H1 (cell line): ENCODE measurements at regions not wholly inside any gene's neighbourhood (a gene's known extent, or its start where the extent isn't known, plus 50 kb on each side); places are given as distances from the start of the nearest gene placed in this dataset.

Experiments used
- CTCF ChIA-PET: fragments of 300-600 bp; sonication (Branson Sonifier 250); formaldehyde crosslinking; loops from one replicate; lab custom pipeline; 2021; ENCODE audit not compliant: partially characterized antibody; lab: Charles Lee
- POLR2A ChIA-PET: fragments of 300-600 bp; sonication (Branson Sonifier 250); formaldehyde crosslinking; loops from one replicate; lab custom pipeline; 2021; ENCODE audit warnings: inconsistent platforms; ENCODE audit not compliant: partially characterized antibody; lab: Charles Lee
- DNase-seq, 2 experiments: peaks; one replicate each; pipeline versions ENCODE4 v3.0.0 to v3.0.0-alpha.2; 2010 to 2022; ENCODE audit warnings: low spot score in 2 of 2, low read depth in 1 of 2, mixed read lengths in 1 of 2
- FAIRE-seq: peaks from 2 replicates; lab custom pipeline; 2011; peaks lifted over from hg19 to GRCh38; lab: Jason Lieb, UNC
- H2AFZ ChIP-seq: 2 replicates; pipeline ENCODE4 v1.8.1; 2012; ENCODE audit warnings: low read length, inconsistent platforms
- H2AK5ac ChIP-seq: 2 replicates; pipeline ENCODE4 v1.6.1; 2013; ENCODE audit warnings: low read depth, low read length
- H2BK120ac ChIP-seq: replicated peaks from 2 replicates; pipeline ENCODE3; 2013; ENCODE audit warnings: low read depth, low read length, inconsistent platforms
- H2BK12ac ChIP-seq: 2 replicates; pipeline ENCODE4 v1.6.1; 2013; ENCODE audit warnings: low read depth, low read length
- H2BK15ac ChIP-seq: 2 replicates; pipeline ENCODE4 v1.6.1; 2013; ENCODE audit warnings: low read length
- H2BK20ac ChIP-seq: 2 replicates; pipeline ENCODE4 v1.6.1; 2013; ENCODE audit warnings: low read length
- H2BK5ac ChIP-seq: 2 replicates; pipeline ENCODE4 v1.6.1; 2013; ENCODE audit warnings: low read depth, low read length
- H3K14ac ChIP-seq: 2 replicates; pipeline ENCODE4 v1.6.1; 2013; ENCODE audit warnings: inconsistent platforms; ENCODE audit not compliant: insufficient read length
- H3K18ac ChIP-seq: 2 replicates; pipeline ENCODE4 v1.6.1; 2013; ENCODE audit warnings: low read length; ENCODE audit errors: extremely low read depth
- H3K23ac ChIP-seq: 2 replicates; pipeline ENCODE4 v1.6.1; 2013; ENCODE audit warnings: inconsistent platforms; ENCODE audit not compliant: insufficient read length
- H3K23me2 ChIP-seq: 2 replicates; pipeline ENCODE4 v1.6.1; 2013; ENCODE audit warnings: low read depth, low read length
- H3K27ac ChIP-seq: 2 replicates; pipeline ENCODE4 v1.6.1; 2011; ENCODE audit warnings: low read depth, low read length, inconsistent platforms
- H3K27me3 ChIP-seq, 4 experiments: replicated peaks in 1 of 4; 1 replicate in 1 of 4; 2 replicates in 3 of 4; pipeline versions ENCODE4 v1.6.1 to v1.8.1; 2011 to 2013; ENCODE audit warnings: low read length in 3 of 4, mild to moderate bottlenecking in 3 of 4, inconsistent platforms in 2 of 4, mixed read lengths in 2 of 4, moderate library complexity in 1 of 4; ENCODE audit not compliant: control insufficient read depth in 3 of 4, insufficient read depth in 3 of 4; ENCODE audit errors: extremely low read depth in 1 of 4
- H3K36me3 ChIP-seq, 4 experiments: 2 replicates each; pipeline versions ENCODE4 v1.6.1 to v1.8.1; 2011 to 2013; ENCODE audit warnings: mild to moderate bottlenecking in 4 of 4, low read length in 3 of 4, moderate library complexity in 2 of 4, control low read depth in 1 of 4, inconsistent platforms in 1 of 4; ENCODE audit not compliant: insufficient read depth in 4 of 4, control insufficient read depth in 2 of 4
- H3K4ac ChIP-seq: replicated peaks from 2 replicates; pipeline ENCODE3; 2013; ENCODE audit warnings: low read length, low read depth, mixed read lengths, inconsistent platforms; ENCODE audit not compliant: insufficient read length
- H3K4me1 ChIP-seq, 4 experiments: replicated peaks in 1 of 4; 1 replicate in 1 of 4; 2 replicates in 3 of 4; pipeline versions ENCODE4 v1.6.1 to v1.8.1; 2011 to 2013; ENCODE audit warnings: low read length in 3 of 4, inconsistent platforms in 2 of 4, mixed read lengths in 1 of 4; ENCODE audit not compliant: insufficient read depth in 4 of 4, control insufficient read depth in 3 of 4
- H3K4me2 ChIP-seq, 2 experiments: 2 replicates each; pipeline versions ENCODE4 v1.6.1 to v1.8.1; 2011 to 2013; ENCODE audit warnings: low read depth in 2 of 2, low read length in 2 of 2, control low read depth in 1 of 2, inconsistent platforms in 1 of 2, mild to moderate bottlenecking in 1 of 2; ENCODE audit not compliant: insufficient read depth in 1 of 2
- H3K4me3 ChIP-seq, 4 experiments: fragments of 200-600, 300-600 bp in 1 of 4; sonication (generic), shearing (Covaris generic), sonication (Bioruptor Twin) in 1 of 4; 2 replicates each; pipeline versions ENCODE4 v1.5.1 to v1.8.1; 2011 to 2016; ENCODE audit warnings: low read length in 4 of 4, low read depth in 3 of 4, control low read depth in 2 of 4, inconsistent platforms in 2 of 4, mild to moderate bottlenecking in 2 of 4, mixed read lengths in 1 of 4, moderate library complexity in 1 of 4; ENCODE audit not compliant: insufficient read depth in 2 of 4; ENCODE audit errors: extremely low read depth in 1 of 4
- H3K56ac ChIP-seq: replicated peaks from 2 replicates; pipeline ENCODE3; 2013; ENCODE audit warnings: low read depth, mild to moderate bottlenecking, mixed read lengths, low read length, inconsistent platforms; ENCODE audit not compliant: insufficient read length
- H3K79me1 ChIP-seq: 2 replicates; pipeline ENCODE4 v1.6.1; 2013; ENCODE audit warnings: low read depth, low read length, control low read depth
- H3K79me2 ChIP-seq, 2 experiments: 2 replicates each; pipeline versions ENCODE4 v1.6.1 to v1.8.1; 2012 to 2013; ENCODE audit warnings: low read length in 2 of 2, mild to moderate bottlenecking in 2 of 2, inconsistent platforms in 1 of 2; ENCODE audit not compliant: insufficient read depth in 2 of 2, control insufficient read depth in 1 of 2
- H3K9ac ChIP-seq, 4 experiments: replicated peaks in 1 of 4; 1 replicate in 1 of 4; 2 replicates in 3 of 4; pipeline versions ENCODE4 v1.6.1 to v1.8.1; 2011 to 2013; ENCODE audit warnings: low read depth in 3 of 4, low read length in 3 of 4, control low read depth in 2 of 4, mild to moderate bottlenecking in 2 of 4, moderate library complexity in 2 of 4, inconsistent platforms in 1 of 4; ENCODE audit errors: extremely low read depth in 1 of 4
- H3K9me3 ChIP-seq, 2 experiments: 2 replicates each; pipeline versions ENCODE4 v1.6.1 to v1.8.1; 2012 to 2013; ENCODE audit warnings: mild to moderate bottlenecking in 2 of 2, moderate library complexity in 2 of 2, control low read depth in 1 of 2, inconsistent platforms in 1 of 2, low read depth in 1 of 2, low read length in 1 of 2, mixed read lengths in 1 of 2; ENCODE audit not compliant: insufficient read depth in 2 of 2
- H4K20me1 ChIP-seq, 2 experiments: replicated peaks in 1 of 2; 2 replicates each; pipeline versions ENCODE3 to v1.8.1; 2011 to 2013; ENCODE audit warnings: inconsistent platforms in 2 of 2, low read length in 2 of 2, mild to moderate bottlenecking in 1 of 2; ENCODE audit not compliant: insufficient read depth in 2 of 2, control insufficient read depth in 1 of 2
- H4K5ac ChIP-seq: 2 replicates; pipeline ENCODE4 v1.6.1; 2013; ENCODE audit warnings: low read length, low read depth, mixed read lengths, inconsistent platforms; ENCODE audit not compliant: insufficient read length
- H4K8ac ChIP-seq: 2 replicates; pipeline ENCODE4 v1.8.0; 2013; ENCODE audit warnings: mild to moderate bottlenecking, moderate library complexity, low read length, inconsistent platforms; ENCODE audit not compliant: insufficient read depth; ENCODE audit errors: extremely low read depth
- H4K91ac ChIP-seq: replicated peaks from 2 replicates; pipeline ENCODE3; 2013; ENCODE audit warnings: low read length, mixed read lengths, inconsistent platforms; ENCODE audit not compliant: insufficient read length
- CTBP2 ChIP-seq: IDR thresholded peaks from 2 replicates; pipeline ENCODE4 v1.7.0; 2011; ENCODE audit warnings: borderline replicate concordance, mild to moderate bottlenecking, moderate library complexity, mixed read lengths, low read length; ENCODE audit not compliant: insufficient read depth, insufficient read length
- HDAC6 ChIP-seq: IDR thresholded peaks from one replicate; pipeline ENCODE4 v1.7.1; 2012; ENCODE audit warnings: low read depth, mild to moderate bottlenecking, inconsistent platforms, low read length, moderate library complexity
- KDM4A ChIP-seq: IDR thresholded peaks from one replicate; pipeline ENCODE4 v1.7.1; 2012; ENCODE audit warnings: low read depth, mild to moderate bottlenecking, moderate library complexity, low read length, inconsistent platforms; ENCODE audit not compliant: severe bottlenecking
- NANOG ChIP-seq: IDR thresholded peaks from 2 replicates; pipeline ENCODE4 v1.6.1; 2011; ENCODE audit warnings: low read length, low read depth, mild to moderate bottlenecking, inconsistent platforms; ENCODE audit not compliant: insufficient read depth, poor library complexity, severe bottlenecking
- RAD21 ChIP-seq, 2 experiments: IDR thresholded peaks in 1 of 2; conservative IDR thresholded peaks in 1 of 2; 2 replicates each; pipeline ENCODE4 v1.6.1; 2011; ENCODE audit warnings: low read depth in 2 of 2, low read length in 2 of 2, improper control_type of control experiment in 1 of 2, inconsistent platforms in 1 of 2, mild to moderate bottlenecking in 1 of 2, moderate library complexity in 1 of 2
- SIN3A ChIP-seq, 2 experiments: IDR thresholded peaks in 1 of 2; conservative IDR thresholded peaks in 1 of 2; 2 replicates each; pipeline ENCODE4 v1.6.1; 2011 to 2012; ENCODE audit warnings: low read length in 2 of 2, improper control_type of control experiment in 1 of 2, low read depth in 1 of 2, mild to moderate bottlenecking in 1 of 2
- SIRT6 ChIP-seq: IDR thresholded peaks from one replicate; pipeline ENCODE4 v1.7.1; 2012; ENCODE audit warnings: low read length, inconsistent platforms
- SP4 ChIP-seq: IDR thresholded peaks from 2 replicates; pipeline ENCODE4 v1.6.1; 2012; ENCODE audit warnings: low read length, inconsistent platforms
- TAF1 ChIP-seq: IDR thresholded peaks from 2 replicates; pipeline ENCODE4 v1.6.1; 2011; ENCODE audit warnings: mild to moderate bottlenecking, low read depth, low read length
- ZNF274 ChIP-seq: IDR thresholded peaks from 2 replicates; pipeline ENCODE4 v1.7.0; 2012; ENCODE audit warnings: low read length, borderline replicate concordance; ENCODE audit errors: extremely low read depth
- WGBS, 2 experiments: shearing (Covaris generic) in 1 of 2; methylation state at CpG; one replicate each; pipeline versions ENCODE4 v1.1.6 to v1.1.7; 2013 to 2015; ENCODE audit warnings: low lambda C conversion rate in 2 of 2, mixed read lengths in 2 of 2, inconsistent platforms in 1 of 2, low coverage in 1 of 2, missing lambda C conversion rate in 1 of 2; ENCODE audit not compliant: insufficient replicate concordance in 2 of 2, insufficient coverage in 1 of 2, insufficient read length in 1 of 2; ENCODE audit errors: extremely low coverage in 1 of 2, missing lambda C conversion rate in 1 of 2; 5-methylcytosine and 5-hydroxymethylcytosine counted together

GRCh38 chr1:96962751-96963211 is 241.2 kb downstream of the PTBP2 start:
- Histone ChIP-seq H2BK5ac (no peak overlapping the region), H4K8ac (no peak overlapping the region), H3K56ac (no peak overlapping the region), H2AK5ac (no peak overlapping the region), H2BK12ac (no peak overlapping the region), H2BK120ac (no peak overlapping the region), H3K36me3 (no peaks in the 10 kb centered on the region), H3K27me3 (no peaks in the 10 kb centered on the region), H3K27ac (no peak overlapping the region), H3K4me3 (no peak overlapping the region), H4K91ac (no peak overlapping the region), H2AFZ (no peak overlapping the region), H3K9me3 (no peaks in the 10 kb centered on the region), H4K5ac (no peak overlapping the region), H3K9ac (no peak overlapping the region), H3K79me2 (no peaks in the 10 kb centered on the region), H3K4ac (no peak overlapping the region), H3K23me2 (no peaks in the 10 kb centered on the region), H3K23ac (no peak overlapping the region), H2BK15ac (no peak overlapping the region), H4K20me1 (no peaks in the 10 kb centered on the region), H3K4me2 (no peak overlapping the region), H3K18ac (no peak overlapping the region), H3K79me1 (no peaks in the 10 kb centered on the region), H3K14ac (no peak overlapping the region), H2BK20ac (no peak overlapping the region), H3K4me1 (no peaks in the 10 kb centered on the region)
- ChIA-PET CTCF (interaction anchor here (1.0 to 1.6 kb wide), 2 partner anchors 88 to 212 kb away, joined by 3 read pairs; no protein-coding TSS in a partner anchor), POLR2A (no interaction called here)
- DNase-seq = no peak
- FAIRE-seq = no peak
- WGBS, 2 experiments = 93% methylated on average over 4 of the region's 4 CpGs; no CpG with 5 or more reads in 1 of the 2 experiments
- TF ChIP-seq SIRT6 (no peak), HDAC6 (no peak), NANOG (no peak), ZNF274 (no peak), SIN3A (conservative IDR thresholded peaks at IDR 0.05 in 1 of 2, IDR thresholded peaks at IDR 0.05 in 1 of 2; ENCODE audit: low read depth in 1 of 2, low read length in 2 of 2) (no peak), CTBP2 (no peak), KDM4A (no peak), TAF1 (no peak), SP4 (no peak), RAD21 (IDR thresholded peaks at IDR 0.05 in 1 of 2, conservative IDR thresholded peaks at IDR 0.05 in 1 of 2; ENCODE audit: low read depth in 2 of 2, low read length in 2 of 2) (no peak)
